Astrocyte (in vitro differentiated cells and primary cell): ENCODE measurements at regions not wholly inside any gene's neighbourhood (a gene's known extent, or its start where the extent isn't known, plus 50 kb on each side); places are given as distances from the start of the nearest gene placed in this dataset.

ENCODE experiments used
- EZH2 ChIP-seq: IDR thresholded peaks from 2 replicates; pipeline ENCODE4 v1.6.1; 2012; ENCODE audit warnings: mild to moderate bottlenecking, low read length, inconsistent platforms; ENCODE audit not compliant: insufficient read depth
- TF ChIP-seq, protein P1 (sequence below): IDR thresholded peaks from 2 replicates; pipeline ENCODE4 v1.5.1; 2011; ENCODE audit warnings: low read depth, mild to moderate bottlenecking, inconsistent platforms, low read length, moderate library complexity; ENCODE audit not compliant: insufficient read depth

DNA sequence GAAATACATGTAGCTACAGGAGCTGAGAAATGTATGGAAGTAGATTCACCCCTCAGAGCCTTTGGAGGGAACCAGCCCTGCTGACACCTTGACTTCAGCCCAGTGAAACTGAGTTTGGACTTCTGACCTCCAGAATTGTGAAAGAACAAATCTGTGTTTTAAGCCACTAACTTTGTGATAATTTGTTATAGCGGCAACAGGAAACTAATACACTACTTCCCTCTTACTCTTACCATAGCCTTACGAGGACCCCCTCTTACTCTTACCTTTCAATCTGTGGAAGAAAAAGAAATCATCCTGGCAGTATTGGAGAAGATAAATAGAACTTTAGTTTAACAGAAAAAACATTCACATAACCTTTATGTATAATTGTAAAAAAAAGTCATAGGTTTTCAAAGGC, 353.6 kb upstream of the USP24 start:
- TF ChIP-seq, protein P1, sequence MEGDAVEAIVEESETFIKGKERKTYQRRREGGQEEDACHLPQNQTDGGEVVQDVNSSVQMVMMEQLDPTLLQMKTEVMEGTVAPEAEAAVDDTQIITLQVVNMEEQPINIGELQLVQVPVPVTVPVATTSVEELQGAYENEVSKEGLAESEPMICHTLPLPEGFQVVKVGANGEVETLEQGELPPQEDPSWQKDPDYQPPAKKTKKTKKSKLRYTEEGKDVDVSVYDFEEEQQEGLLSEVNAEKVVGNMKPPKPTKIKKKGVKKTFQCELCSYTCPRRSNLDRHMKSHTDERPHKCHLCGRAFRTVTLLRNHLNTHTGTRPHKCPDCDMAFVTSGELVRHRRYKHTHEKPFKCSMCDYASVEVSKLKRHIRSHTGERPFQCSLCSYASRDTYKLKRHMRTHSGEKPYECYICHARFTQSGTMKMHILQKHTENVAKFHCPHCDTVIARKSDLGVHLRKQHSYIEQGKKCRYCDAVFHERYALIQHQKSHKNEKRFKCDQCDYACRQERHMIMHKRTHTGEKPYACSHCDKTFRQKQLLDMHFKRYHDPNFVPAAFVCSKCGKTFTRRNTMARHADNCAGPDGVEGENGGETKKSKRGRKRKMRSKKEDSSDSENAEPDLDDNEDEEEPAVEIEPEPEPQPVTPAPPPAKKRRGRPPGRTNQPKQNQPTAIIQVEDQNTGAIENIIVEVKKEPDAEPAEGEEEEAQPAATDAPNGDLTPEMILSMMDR = no peak
- no peak for TF ChIP-seq EZH2
